OCI-LY7 (cell line): ENCODE measurements at regions not wholly inside any gene's neighbourhood (a gene's known extent, or its start where the extent isn't known, plus 50 kb on each side); places are given as distances from the start of the nearest gene placed in this dataset.

Source experiments
- CTCF ChIP-seq: fragments of 200-600 bp; sonication (generic); conservative IDR thresholded peaks from 2 replicates; pipeline ENCODE4 v1.5.1; 2014; ENCODE audit warnings: mild to moderate bottlenecking, antibody characterized with exemption, low read length, moderate library complexity, mixed read lengths
- EZH2phosphoT487 ChIP-seq: fragments of 200-600 bp; sonication (generic); IDR thresholded peaks from 2 replicates; pipeline ENCODE4 v1.6.1; 2018; ENCODE audit warnings: low read depth, borderline replicate concordance, mild to moderate bottlenecking, mixed run types, antibody characterized with exemption, low read length, moderate library complexity, mixed read lengths

- TF ChIP-seq CTCF (no peak), EZH2phosphoT487 (no peak)
Measured at GRCh38 chr14:66233591-66233990, 252.6 kb upstream of the CCDC196 start.
